NOMO-1 (cell line): ENCODE measurements at regions not wholly inside any gene's neighbourhood (a gene's known extent, or its start where the extent isn't known, plus 50 kb on each side); places are given as distances from the start of the nearest gene placed in this dataset.
A peak's percentile ranks its signal among the peaks of the same experiment; 100 is the strongest.

Experiments used
- DNase-seq, 2 experiments: peaks; one replicate each; lab custom pipeline; 2025; ENCODE audit not compliant: unreplicated experiment in 2 of 2; lab: John Stamatoyannopoulos, UW

DNA sequence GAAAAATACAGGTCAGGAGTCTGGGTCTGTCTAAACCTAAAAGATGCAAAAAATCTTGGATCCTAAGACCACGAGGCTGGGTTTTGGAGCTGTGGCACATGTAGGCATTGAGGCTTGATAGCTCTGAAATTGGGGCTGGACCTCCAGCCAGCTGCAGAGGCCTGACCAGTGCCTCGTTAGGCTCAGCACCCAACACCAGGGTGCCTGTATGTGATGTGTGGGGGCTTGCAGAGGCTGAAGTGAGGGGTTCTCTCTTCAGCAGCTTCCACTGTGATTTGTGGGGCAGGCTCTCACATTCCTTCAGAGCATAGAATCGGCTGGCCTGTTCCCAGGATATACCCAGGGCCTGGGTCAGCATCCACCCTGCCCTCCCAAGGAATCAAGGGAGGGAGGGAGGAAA is 247.8 kb downstream of the BUB3 start:
- no peak for DNase-seq

DNA sequence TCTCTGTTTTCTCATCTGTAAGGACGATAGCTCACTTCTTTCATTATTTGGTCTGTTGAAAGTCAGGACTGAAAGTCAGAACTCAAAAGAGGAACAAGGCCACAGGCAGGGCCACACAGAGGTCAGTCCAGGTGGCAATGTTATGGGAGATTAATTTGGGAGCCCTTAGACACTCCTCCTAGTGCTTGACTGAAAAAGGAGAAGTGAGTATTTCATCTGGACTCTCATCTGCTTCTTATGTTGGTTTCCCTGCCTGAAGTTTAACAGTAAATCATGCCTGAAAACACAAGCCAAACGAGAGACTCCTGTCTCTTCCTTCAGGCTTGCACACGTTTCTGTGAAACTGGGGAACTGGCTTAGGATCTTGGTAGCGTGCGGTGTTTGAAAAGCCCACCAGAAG is 248.5 kb downstream of the BUB3 start:
- DNase-seq = peak; percentile 89 to 99

DNA sequence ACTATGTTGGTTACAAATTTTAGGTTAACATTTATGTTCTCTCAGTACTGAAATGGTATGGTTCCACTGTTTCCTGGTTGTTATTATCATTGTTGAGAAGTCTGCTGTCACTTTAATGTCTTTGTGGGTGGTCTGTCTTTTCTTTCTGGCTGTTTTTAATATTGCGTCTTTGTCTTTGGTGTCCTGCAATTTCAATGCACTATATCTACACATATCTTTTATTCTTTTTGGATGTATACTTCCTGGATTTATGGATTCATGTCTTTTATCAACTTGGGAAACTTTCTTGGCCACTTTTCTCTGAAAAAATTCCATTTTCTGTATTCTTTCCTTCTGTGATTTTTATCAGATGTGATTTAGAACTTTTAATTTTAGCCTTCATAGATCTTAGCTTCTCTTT is 250.2 kb downstream of the BUB3 start:
- peak; percentile 3 to 6 for DNase-seq

DNA sequence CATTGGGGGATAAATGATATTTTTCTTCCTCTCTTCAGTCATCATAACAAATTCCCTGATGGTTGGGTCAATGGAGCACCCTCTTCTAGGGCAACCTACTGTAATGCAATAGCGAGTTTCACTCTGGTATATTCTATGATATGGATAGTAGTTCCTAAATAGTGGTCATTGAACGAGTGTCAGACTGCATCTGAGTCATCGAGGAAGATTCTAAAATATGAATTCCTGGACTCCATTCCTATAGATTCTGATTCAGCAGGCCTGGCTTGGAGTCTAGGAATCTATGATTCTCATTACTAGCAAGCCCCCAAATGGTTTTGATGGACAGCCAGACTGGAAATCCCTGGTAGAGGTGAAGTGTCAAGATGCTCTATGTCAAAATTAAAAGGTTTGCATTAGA is 254.5 kb downstream of the BUB3 start:
- DNase-seq = no peak

DNA sequence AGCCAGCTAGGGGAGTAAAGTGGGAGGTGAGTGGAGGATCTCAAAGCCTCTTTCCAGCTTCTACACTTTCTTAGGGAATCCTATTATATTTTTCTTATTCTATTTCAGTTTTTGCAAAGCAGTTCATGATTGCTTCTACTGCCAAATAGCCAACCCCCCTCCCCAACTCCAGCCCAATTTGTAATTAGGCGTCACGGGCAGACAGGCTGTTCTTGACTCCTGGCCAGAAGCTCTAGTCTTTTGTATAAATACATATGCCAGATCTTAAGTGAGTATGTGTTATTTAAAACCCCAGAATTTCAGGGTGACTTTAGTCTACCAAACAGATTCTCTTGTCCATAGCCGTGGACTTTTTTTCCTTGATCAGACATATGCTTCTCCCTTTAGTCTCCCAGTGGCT is 255.2 kb downstream of the BUB3 start:
- no peak for DNase-seq

DNA sequence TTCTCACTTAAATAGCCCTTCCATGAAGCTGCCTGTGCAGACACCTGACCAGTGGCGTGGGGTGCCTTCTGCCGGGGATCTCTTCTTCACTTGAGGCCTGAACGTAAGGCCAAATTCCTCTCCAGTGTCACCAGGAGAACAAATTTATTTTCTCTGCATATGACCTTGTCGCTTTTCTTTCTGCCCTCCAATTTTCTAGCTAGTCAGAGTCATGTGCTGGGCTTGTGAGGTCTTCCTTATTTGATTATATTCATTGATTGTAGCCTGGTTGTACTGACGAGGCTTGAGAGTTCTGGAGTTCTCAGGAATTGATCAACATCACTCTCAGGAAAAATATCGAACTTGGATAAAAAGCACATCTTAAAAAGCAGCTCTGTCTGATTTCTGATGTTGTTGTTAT is 255.7 kb downstream of the BUB3 start:
- no peak for DNase-seq

DNA sequence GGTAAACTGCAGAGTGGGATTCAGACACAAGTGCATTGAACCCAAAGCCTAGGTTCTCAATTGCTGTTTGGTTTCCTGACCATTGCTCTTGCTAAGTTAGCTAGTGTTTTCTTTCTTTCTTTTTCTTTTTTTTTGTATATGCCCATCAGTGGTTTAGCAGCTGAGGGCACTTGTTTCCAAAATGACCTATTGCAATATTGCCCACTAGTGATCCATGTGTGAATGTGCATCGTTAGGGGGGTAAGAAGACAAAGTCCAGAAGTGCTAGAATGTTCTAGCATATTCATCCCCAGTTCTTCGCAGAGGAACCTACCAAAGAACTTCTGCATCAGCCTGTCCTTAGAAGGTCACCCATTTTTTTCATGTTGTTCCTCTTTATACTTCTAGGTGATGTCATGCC is 252.8 kb upstream of the GPR26 start:
- no peak for DNase-seq

DNA sequence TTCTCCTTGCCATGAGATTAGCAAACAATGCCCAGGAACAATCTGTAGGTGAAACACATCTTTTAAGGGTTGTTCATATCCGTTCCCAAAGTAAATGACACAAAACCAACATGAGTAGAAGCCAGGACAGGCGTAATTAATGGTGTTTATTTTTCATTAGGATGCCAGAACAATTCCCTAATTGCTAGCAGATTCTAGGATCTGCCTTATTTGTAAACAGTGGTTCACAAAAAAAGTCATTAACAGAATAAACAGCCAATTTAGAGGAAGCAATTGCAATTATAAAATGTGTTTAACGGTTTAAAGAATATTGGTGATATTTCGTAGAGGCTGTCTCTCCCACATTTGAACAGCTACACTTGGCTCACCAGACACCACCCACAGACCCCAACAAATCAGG is 250.6 kb upstream of the GPR26 start:
- no peak for DNase-seq

DNA sequence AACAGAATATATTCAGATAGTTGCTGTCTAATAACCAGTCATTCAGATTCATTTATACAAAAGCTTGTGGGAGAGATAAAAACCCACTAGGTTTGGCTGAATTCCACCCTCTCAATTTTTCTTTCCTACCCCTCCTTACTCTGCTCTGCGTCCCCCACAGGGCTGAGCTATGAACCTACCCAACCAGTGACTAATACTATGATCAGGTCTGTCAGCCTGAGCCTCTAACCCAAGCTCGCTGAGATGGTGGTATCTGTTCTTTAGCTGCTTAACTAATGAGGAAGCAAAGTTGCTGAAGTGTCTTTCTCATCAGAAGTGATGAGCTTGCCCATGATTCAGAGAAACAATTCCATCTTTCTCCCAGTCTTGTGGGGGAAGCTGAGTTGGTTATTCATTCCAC is 248.7 kb upstream of the GPR26 start:
- no peak for DNase-seq

DNA sequence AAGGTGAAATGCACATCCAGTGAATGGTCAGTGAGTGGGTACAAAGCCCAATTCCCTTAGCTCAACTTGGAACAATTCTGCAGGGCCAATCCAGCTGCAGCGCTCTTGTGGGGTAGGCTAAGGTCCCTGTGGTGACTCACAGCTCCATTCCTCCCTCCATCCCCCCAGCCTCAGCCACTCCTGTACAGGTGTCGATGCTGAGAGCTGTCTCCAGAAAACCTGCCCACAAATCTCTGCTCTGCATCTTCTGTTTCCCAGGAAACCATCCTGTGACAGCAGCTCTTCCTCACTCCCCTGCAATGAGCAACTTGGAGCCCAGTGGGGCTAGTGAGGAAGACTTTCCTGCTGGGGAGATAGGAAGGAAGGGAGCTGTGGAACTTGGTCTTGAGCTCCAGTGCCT is 244.7 kb upstream of the GPR26 start:
- DNase-seq = no peak

DNA sequence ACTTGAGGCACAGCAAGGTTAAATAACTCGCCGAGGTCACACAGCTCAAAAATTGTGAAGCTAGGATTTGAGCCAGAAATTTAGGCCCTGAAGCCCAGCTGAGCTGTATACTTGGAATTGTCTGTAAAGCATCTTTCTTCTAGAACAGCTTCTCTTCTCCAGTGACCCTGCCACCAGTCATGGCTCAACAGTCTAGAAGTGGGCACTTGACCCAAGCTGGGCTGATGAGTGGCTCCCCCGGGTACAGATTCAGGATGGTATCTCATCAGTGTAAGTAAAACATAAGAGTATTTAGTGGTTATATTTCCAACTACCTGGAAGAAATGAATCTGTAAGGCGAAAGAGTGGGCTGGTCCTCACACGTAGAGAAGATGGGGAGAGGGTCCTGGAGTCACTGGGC is 243.9 kb upstream of the GPR26 start:
- DNase-seq = no peak

DNA sequence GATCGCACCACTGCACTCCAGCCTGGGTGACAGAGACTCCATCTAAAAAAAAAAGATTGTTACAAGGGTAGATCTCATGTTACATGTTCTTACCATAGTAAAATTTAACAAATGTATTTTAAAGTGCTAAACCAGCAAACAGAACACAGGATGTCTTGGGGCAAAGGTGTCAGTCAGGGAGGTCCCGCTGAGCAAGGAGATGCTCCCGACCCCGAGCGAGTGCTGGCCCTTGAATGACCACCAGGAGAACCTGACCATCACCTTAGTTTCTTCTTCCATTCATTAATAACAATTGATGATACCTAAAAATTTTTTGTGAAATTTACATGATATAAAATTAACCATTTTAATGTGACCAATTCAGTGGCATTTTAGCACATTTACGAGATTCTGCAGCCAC is 241.6 kb upstream of the GPR26 start:
- DNase-seq = no peak

DNA sequence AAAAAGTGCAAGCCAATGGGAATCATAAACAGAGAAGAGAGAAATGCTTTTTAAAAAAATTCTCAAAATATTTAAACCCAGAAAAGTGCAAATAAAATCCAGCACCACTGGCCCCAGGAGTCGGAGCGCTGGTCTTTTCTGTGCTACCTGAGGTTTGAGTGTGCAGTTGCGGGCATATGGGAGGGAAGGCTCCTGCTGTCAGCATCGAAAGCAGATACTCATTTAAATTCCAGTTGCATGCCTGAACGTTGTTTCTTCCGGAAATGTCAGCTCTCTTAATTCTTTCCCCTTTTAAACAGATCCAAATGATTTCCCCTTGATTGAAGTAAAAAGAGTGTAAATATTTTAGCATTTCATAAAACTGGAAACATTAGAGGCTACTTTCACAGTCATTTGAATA is 240.5 kb upstream of the GPR26 start:
- DNase-seq = no peak

DNA sequence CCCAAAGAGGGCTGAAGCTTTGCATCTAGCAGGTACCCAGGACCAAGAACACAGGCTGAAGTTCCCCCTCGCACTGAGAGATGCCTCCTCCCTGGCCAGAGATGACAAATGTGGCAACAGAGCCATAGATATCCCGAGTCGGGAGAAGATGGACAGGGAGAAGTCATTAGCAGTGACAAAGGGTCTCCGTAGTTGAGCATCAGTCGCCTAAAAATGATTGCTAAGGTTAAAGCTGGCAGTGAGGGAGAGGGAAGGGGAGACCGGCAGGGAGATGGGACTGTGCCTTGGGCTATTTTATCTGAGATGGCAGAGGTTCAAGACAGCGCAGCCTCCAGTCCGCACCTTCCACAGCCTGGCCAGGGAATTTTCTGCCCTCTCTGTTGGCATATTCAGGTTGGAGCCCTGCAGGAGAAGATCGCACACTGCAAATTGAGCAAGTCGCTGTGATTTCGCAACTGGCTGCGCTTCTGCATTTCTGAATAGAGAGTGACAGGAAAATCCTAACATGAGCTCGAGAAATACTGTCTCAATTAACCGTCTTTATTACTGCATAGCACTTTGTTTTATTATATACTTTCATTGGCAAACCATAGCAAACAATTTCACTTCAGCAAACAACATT is 238.9 kb upstream of the GPR26 start:
- peak; percentile 61 to 92 for DNase-seq

DNA sequence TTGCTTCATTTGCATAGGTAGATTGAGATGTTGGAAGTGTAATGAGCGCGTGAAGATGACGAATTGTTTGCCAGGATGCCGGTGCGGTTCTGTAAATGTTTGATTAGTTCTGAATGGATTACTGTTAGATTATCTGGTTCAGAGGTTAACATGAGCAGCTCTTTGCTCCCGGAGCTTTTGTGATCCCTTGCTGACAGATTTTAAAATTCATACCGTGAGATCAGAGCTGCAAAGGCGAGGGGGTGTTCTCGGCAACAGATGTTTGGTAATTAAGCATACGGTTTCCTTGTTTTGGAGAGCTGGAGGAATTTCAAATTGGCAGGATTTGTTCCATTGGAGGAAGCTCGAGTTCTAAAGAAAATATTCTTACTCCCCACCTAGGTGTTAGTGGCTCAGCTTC is 237.8 kb upstream of the GPR26 start:
- DNase-seq = no peak

DNA sequence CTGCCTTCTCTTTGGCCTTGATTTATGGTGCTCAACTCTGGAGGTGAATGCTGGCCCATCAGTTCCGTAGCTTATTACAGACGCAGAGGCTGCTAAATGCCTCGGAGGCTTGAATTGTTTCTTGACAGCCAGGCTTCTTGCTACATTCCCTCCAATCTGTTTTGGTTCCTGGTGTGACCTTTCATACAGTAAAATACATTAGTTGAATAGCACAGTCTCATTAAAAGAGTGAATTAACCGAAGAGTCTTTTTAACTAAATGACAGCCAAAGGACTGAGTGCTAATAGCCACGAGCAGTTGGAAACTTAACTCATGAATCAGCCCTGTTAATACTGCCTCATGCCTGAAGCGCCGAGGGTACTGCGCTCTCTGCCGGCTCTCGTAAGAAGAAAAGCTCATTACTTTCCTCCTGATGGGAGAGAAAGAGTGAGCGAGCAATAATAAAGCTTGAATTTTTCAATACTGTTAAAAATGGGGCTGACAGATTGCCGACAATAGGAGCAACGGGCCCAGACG is 236.4 kb upstream of the GPR26 start:
- DNase-seq = no peak

DNA sequence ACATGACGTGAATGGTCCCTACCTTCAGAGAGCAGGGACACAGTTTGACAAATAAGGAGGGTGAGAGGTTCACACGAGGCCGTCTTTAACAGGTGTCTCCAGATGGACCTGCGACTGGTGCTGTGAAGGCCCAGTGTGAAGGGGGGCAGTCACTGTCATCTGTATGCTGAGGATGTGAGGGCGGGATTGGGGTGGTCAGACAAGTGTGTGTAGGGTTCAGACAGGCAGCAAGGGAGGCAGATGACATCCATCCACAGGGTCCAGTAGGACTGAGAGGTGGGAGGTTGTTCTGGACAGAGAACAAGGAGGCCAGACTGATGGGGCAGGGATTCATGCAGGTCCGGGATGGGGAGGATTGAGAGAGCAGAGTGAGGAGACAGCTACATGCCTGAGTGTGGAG is 232.6 kb upstream of the GPR26 start:
- no peak for DNase-seq

DNA sequence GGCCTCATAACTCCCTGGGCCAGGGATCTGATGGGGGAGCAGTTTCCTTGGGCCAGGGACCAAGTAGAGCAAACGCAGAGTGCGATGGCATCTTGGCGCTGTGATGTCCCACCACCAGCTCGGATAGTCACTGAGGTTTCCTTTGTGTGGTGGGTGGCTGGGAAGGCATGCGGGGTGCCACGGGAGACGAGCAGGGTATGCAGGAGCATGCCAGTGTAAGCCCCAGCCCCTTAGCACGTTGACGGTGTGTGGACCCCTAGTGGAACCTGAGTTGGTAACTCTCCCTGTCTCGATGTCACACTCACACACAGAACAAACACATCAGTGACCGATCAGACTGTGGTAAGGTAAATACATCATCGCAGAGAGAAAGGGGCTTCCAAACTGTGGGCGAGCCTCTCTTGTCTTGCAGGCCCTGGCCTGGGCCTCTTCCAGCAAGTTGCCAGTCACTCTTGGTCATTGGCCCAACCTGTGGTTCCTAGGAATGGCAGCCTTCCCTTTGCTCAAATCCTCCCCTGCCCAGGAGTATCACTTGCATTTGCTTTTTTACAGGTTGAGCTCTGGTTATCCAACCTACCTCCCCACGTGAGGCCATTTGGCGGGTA is 231.6 kb upstream of the GPR26 start:
- no peak for DNase-seq

DNA sequence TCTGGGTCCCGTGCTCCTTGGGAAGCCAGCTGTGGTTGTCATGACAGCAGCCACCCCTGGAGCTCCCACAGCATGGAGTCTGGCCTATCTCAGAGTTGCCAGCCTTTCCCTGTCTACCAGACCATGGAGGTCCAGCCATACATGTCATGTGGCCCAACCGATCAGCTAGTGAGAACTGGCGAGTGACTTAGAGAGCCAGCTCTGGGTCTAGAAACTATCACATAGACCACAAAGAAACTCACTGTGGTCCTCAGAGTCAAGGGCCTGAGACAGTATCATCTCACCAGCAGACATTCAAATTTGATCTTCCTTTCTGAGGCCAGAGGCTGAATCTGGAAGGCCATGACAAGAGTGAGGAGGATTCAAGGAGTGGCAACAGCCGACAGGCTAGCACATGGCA is 223.3 kb upstream of the GPR26 start:
- DNase-seq = no peak

DNA sequence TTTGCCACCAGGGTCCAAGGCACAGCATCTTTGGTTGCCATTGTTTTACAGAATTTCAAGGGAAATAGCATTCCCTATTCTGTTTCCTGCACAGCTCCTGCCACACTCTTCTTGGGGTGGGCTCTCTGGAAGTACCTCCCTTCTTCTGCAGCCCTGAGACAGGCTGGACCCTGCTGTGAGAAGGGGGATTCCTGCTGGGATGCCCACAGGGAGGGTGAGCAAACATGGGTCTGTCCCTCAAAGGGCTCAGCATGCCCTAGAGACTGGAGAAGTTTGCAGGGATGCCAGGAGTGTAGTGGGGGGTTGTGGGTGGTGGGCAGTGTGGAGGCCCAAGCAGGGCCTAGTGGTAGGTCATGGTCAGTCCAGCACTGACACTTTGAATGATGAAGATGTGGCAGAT is 222.2 kb upstream of the GPR26 start:
- DNase-seq = no peak

DNA sequence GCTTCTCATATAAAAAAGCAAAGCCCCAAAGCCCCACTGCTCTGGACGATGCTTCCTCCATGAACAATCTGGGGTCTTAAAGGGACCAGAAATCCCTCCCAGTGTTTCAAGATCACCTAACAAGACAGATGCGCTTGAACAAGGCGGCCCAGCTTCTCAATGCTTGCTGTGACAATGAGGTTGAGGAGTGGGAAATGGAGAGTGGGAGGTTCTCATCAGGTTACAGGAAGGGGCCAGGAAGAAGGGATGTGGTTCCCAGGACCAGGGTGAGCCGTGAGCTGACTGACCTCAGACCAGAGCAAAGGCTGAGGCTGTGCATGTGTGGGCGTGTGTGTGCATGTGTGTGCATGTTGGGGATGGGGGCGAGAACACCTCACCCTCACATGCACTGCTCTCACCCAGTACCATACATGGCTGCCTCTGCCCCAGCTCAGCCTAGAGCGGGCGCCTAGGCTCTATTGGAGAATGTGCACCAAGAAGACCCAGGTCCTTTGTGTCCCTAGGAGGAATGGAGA is 220.8 kb upstream of the GPR26 start:
- DNase-seq = no peak

DNA sequence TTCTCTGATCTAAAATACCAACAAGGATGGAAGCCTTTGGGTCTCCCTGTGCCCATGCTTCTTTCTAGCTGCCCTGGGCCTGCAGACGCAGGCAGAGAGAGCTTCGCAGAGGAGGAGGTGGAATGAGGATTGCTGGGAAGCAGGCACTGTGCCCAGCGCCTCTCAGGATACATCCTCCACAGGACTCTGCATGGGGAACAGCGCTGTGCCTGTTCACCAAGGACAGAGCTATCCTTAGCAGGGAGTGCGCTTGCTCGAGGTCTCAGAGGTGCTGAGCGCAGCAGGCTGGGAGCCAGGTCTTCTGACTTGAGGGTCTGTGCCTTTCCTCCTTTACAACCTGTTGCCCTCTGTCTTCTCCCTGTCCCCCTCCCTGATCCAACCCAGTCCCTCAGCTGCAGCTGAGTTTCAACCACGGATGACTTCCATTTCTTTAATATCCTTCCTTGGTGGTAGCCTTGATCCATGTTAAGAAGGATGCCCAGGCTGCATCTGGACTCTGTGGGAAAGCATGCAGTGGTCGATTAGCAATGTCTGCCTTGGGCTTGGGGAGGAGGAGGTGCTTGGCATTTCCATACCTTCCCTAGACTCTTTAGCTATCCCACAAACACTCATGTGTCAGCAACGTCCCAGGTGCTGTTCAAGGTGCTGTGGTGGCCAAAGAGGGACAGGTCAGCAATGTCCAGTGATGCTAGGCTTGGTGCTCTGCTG is 219.6 kb upstream of the GPR26 start:
- DNase-seq = no peak
